ENCODE measurements at regions not wholly inside any gene's neighbourhood (a gene's known extent, or its start where the extent isn't known, plus 50 kb on each side); places are given as distances from the start of the nearest gene placed in this dataset.
"Not testable (repeated sequence)": the region's sequence is repeated elsewhere in the genome, so short reads cannot be mapped to it uniquely, and the experiment has no call there.

- in situ Hi-C loops (cut with MboI; ENCODE audit: low pct_unique_long_range_greater_than_20kb, low sequenced_read_pairs, unreplicated experiment), result no loop called here
- TF ChIP-seq, protein P1, sequence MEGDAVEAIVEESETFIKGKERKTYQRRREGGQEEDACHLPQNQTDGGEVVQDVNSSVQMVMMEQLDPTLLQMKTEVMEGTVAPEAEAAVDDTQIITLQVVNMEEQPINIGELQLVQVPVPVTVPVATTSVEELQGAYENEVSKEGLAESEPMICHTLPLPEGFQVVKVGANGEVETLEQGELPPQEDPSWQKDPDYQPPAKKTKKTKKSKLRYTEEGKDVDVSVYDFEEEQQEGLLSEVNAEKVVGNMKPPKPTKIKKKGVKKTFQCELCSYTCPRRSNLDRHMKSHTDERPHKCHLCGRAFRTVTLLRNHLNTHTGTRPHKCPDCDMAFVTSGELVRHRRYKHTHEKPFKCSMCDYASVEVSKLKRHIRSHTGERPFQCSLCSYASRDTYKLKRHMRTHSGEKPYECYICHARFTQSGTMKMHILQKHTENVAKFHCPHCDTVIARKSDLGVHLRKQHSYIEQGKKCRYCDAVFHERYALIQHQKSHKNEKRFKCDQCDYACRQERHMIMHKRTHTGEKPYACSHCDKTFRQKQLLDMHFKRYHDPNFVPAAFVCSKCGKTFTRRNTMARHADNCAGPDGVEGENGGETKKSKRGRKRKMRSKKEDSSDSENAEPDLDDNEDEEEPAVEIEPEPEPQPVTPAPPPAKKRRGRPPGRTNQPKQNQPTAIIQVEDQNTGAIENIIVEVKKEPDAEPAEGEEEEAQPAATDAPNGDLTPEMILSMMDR (IDR thresholded peaks at IDR 0.05; ENCODE audit: extremely low read depth, insufficient read depth, missing control alignments), result no peak
- no peak for DNase-seq (ENCODE audit: low spot score)
These were observed 792.1 kb upstream of the SPRY2 start for GRCh38 chr13:81133066-81133465.

GRCh38 chr13:81117416-81117815 is 776.5 kb upstream of the SPRY2 start:
- in situ Hi-C loops (cut with MboI; ENCODE audit: low pct_unique_long_range_greater_than_20kb, low sequenced_read_pairs, unreplicated experiment), result no loop called here
- TF ChIP-seq, protein P1 (IDR thresholded peaks at IDR 0.05; ENCODE audit: extremely low read depth, insufficient read depth, missing control alignments), result no peak

GRCh38 chr13:81116461-81117282 is 775.7 kb upstream of the SPRY2 start:
- TF ChIP-seq, protein P1 (IDR thresholded peaks at IDR 0.05; ENCODE audit: extremely low read depth, insufficient read depth, missing control alignments), result no peak
- no peak for DNase-seq (ENCODE audit: low spot score)
- in situ Hi-C loops (cut with MboI; ENCODE audit: low pct_unique_long_range_greater_than_20kb, low sequenced_read_pairs, unreplicated experiment), result no loop called here

More at GRCh38 chr13:81117416-81117815, 776.5 kb upstream of the SPRY2 start:
- DNase-seq (ENCODE audit: low spot score), result no peak

DNA sequence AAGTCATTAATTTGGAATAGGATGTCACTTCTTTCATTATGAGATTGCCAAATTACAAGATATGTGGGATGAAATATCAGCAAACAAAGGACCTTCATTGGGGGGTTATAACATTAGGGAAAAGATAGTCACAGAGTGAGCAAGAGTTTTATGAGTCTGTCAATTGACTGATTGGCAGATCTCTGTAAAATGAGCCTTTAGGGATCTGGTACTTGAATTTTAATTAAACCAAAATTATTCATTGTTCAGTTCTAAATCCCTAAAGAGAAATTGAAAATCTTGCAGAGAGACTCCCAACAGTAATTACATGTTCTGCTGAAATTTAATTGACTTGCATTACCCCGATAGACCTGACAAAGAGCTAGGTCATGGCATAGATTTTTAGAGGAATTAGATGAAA is 768.1 kb upstream of the SPRY2 start:
- TF ChIP-seq, protein P1 (IDR thresholded peaks at IDR 0.05; ENCODE audit: extremely low read depth, insufficient read depth, missing control alignments), result no peak
- no peak for DNase-seq (ENCODE audit: low spot score)
- in situ Hi-C loops (cut with MboI; ENCODE audit: low pct_unique_long_range_greater_than_20kb, low sequenced_read_pairs, unreplicated experiment), result no loop called here

DNA sequence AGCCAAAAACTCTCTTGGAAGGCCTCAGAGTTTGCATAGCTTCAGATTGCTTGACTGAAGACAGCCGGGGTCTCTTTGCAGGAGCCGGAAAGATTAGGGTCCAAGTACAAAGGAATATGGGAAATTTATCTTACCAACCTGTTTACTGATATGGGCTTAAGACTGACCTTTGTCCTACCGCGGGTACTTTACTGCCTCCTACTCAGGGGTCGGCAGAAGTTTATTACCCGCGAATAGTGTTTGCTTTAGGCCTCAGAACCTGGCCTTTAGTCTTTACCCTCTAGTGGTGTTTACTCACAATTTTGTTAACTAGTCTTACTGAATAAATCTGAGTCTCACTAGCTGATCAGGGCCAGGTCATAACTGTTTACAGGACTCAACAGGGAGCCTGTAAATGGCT is 765.4 kb upstream of the SPRY2 start:
- no peak for DNase-seq (ENCODE audit: low spot score)
- in situ Hi-C loops (cut with MboI; ENCODE audit: low pct_unique_long_range_greater_than_20kb, low sequenced_read_pairs, unreplicated experiment), result no loop called here
- TF ChIP-seq, protein P1 (IDR thresholded peaks at IDR 0.05; ENCODE audit: extremely low read depth, insufficient read depth, missing control alignments), result no peak

DNA sequence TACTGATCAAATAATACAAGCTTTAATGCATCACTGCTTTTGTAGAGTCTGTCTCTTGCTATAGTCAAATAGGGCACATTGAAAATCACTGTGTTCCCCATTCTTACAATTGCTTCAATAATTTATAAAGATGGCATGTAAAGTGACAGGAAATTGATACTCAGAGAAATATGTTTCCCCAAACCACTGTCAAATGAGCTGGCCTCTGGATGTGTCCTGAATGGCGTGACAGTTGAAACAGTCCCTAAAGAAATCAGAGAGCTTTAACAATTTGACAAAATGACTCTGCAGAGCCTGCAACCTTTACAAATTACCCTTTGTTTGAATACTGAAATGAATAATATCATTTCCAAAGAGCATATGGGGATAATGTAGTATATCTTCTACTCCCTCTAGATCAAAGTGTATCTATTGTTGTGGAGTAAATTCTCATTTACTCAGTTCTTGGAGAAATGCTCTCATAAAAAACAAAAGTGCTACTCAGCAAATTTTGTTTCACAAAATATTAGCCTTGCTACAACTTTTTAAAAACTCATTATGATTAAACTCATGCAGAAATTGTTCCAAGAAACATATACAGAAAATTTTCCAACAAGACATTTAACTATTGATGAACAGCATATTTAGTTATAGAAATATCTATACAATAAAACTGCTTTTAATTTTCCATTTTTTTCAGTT is 763.2 kb upstream of the SPRY2 start:
- no peak for DNase-seq (ENCODE audit: low spot score)
- in situ Hi-C loops (cut with MboI; ENCODE audit: low pct_unique_long_range_greater_than_20kb, low sequenced_read_pairs, unreplicated experiment), result no loop called here
- TF ChIP-seq, protein P1 (IDR thresholded peaks at IDR 0.05; ENCODE audit: extremely low read depth, insufficient read depth, missing control alignments), result no peak

DNA sequence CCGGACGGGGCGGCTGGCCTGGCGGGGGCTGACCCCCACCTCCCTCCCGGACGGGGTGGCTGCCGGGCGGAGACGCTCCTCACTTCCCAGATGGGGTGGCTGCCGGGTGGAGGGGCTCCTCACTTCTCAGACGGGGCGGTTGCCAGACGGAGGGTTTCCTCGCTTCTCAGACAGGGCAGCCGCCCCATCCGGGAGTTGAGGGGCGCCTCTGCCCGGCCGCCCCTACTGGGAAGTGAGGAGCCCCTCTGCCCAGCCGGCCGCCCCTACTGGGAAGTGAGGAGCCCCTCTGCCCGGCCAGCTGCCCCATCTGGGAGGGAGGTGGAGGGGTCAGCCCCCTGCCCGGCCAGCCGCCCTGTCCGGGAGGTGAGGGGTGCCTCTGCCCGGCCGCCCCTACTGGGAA is 761.1 kb upstream of the SPRY2 start:
- DNase-seq (ENCODE audit: low spot score); in situ Hi-C loops (cut with MboI; ENCODE audit: low pct_unique_long_range_greater_than_20kb, low sequenced_read_pairs, unreplicated experiment): not testable (repeated sequence)
